ENCODE measurements at regions not wholly inside any gene's neighbourhood (a gene's known extent, or its start where the extent isn't known, plus 50 kb on each side); places are given as distances from the start of the nearest gene placed in this dataset.
A peak's percentile ranks its signal among the peaks of the same experiment; 100 is the strongest.
"Not testable (repeated sequence)": the region's sequence is repeated elsewhere in the genome, so short reads cannot be mapped to it uniquely, and the experiment has no call there.

DNA sequence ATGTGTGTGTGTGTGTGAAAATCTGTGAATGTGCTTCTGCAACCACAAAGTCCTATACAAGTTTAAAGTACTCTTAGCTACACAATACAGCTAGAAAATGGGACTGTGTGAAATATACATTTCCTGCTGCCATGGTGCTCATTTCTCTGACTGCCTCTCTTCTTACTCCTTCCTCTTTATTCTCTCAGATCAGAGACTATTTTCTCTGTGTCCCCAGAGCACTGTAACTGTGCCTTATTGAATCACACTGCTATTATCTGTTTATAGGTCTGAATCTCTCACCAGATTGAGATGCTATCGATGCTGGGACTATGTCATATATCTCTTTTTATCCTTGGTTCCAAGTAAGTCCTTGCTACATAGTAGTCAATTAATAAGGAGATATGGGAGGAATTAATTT is 217.9 kb upstream of the SLCO3A1 start:
- peaks cover 2% of the 10 kb centered on the region for H3K27me3 Mint-ChIP-seq (ENCODE audit: low read depth)
- no peak for ATAC-seq
- POLR2A ChIA-PET, result no interaction called here

DNA sequence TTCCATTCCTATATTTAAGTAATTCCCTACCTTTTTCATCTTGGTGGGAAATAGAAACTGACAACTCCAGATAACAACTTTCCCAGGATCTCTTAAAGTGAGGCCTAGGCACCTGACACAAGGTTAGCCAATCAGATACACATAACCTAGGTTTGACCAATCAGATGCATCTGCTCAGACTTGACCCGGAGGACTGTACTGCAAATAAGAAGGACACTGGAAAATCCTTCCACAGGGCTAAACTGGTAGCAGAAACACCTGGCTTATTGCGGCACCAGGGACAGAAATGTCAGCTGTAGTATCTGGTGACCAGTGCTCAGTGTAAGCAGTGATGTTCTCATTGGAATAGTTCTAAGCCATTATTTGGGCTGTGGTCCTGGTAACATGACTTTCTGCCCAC is 204.5 kb upstream of the SLCO3A1 start:
- Mint-ChIP-seq H3K27me3 (ENCODE audit: low read depth) (peaks cover 15% of the 10 kb centered on the region), H3K27ac (no peak overlapping the region), H3K36me3 (ENCODE audit: low read depth) (no peaks in the 10 kb centered on the region), H3K4me3 (no peak overlapping the region), H3K4me1 (ENCODE audit: low read depth) (no peaks in the 10 kb centered on the region), H3K9me3 (ENCODE audit: insufficient read depth) (no peaks in the 10 kb centered on the region)
- POLR2A ChIA-PET, result no interaction called here
- DNase-seq (no peak), ATAC-seq (no peak)
- CTCF ChIA-PET, result no interaction called here

More for the DNA sequence above, 217.9 kb upstream of the SLCO3A1 start:
- H3K4me3 Mint-ChIP-seq, result no peak overlapping the region
- CTCF ChIA-PET, result no interaction called here
- no peak overlapping the region for H3K27ac Mint-ChIP-seq
- DNase-seq, result no peak
- H3K9me3 Mint-ChIP-seq (ENCODE audit: insufficient read depth), result no peaks in the 10 kb centered on the region
- H3K4me1 Mint-ChIP-seq (ENCODE audit: low read depth), result no peaks in the 10 kb centered on the region
- no peaks in the 10 kb centered on the region for H3K36me3 Mint-ChIP-seq (ENCODE audit: low read depth)

DNA sequence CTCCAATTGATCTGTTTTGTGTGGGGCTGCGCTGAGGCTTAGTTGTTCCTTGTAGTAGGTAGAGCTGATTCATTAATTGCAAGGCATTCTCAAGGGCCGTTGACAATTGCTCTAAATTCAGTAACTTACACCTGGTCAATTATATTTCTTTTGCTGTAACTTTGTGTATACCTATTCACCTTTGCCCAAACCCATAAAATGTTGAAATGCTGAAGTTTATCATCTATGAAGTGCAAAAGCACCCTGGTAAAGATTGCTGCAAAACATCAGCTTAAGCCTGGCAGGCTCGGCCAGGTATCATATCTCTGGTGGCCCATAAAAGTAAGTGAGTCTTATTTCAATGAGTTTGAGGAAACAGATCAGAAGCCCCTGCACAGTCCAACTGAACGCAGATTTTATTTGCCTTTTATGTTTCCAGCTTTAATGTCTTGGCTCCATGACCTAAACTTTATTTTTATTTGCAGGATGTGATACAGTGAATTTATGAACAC is 203.6 kb upstream of the SLCO3A1 start:
- Mint-ChIP-seq H3K27ac (no peak overlapping the region), H3K36me3 (ENCODE audit: low read depth) (no peaks in the 10 kb centered on the region), H3K4me1 (ENCODE audit: low read depth) (no peaks in the 10 kb centered on the region), H3K27me3 (ENCODE audit: low read depth) (peaks cover 14% of the 10 kb centered on the region), H3K9me3 (ENCODE audit: insufficient read depth) (no peaks in the 10 kb centered on the region), H3K4me3 (no peak overlapping the region)
- POLR2A ChIA-PET, result no interaction called here
- ATAC-seq, result no peak
- CTCF ChIA-PET, result interaction anchor here (1.3 kb wide), 1 partner anchor 57 kb away, joined by 3 read pairs; no protein-coding TSS in a partner anchor
- no peak for DNase-seq

DNA sequence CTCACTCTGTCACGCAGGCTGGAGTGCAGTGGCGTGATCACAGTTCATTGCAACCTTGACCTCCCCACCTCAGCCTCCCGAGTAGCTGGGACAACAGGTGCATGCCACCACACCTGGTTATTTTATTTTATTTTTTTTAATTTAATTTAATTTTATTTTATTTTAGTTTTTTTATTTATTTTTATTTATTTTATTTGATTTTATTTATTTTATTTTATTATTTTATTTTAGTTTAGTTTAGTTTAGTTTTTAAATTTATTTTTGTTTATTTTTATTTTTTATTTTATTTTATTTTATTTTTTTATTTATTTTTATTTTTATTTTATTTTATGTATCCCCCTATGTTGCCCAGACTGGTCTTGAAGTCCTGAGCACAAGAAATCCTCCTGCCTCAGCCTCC is 202.3 kb upstream of the SLCO3A1 start:
- ATAC-seq, result no peak

DNA sequence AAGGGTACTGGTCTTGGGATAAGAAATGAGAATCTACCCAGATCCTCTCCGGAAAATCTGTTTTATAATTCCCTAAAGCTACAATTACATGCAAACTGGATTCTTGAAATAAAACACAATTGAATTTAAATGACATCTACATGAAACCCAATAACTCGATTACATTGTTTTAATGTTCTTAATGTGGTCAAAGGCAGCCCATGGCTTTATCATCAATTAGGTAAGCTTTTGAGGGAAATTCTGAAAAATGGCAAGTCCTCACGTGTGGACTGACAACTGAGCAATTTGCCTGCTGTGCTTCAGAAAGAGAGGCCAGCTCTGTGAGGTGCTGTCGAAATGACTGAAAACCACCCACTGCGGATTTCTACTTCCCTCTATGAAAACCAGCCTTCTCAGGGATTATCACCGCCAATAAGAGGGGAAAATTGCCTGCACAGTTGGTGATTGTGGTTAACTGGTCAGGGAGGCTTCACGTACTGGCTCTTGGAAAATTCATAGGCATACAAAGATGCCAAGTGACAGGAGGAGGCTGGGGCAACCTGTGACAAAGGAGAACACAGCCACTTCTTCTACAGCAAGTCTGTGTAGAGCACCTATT is 200.8 kb upstream of the SLCO3A1 start:
- CTCF ChIA-PET, result interaction anchor here (0.9 kb wide), 1 partner anchor 53 kb away, joined by 3 read pairs; no protein-coding TSS in a partner anchor
- Mint-ChIP-seq H3K4me3 (no peak overlapping the region), H3K9me3 (ENCODE audit: insufficient read depth) (no peaks in the 10 kb centered on the region), H3K27me3 (ENCODE audit: low read depth) (peaks cover 24% of the 10 kb centered on the region), H3K27ac (no peak overlapping the region), H3K36me3 (ENCODE audit: low read depth) (no peaks in the 10 kb centered on the region), H3K4me1 (ENCODE audit: low read depth) (peaks cover 14% of the 10 kb centered on the region)
- ATAC-seq (no peak), DNase-seq (no peak)
- POLR2A ChIA-PET, result no interaction called here

More for the DNA sequence above, 202.3 kb upstream of the SLCO3A1 start:
- POLR2A ChIA-PET, result no interaction called here
- H3K9me3 Mint-ChIP-seq (ENCODE audit: insufficient read depth), result no peaks in the 10 kb centered on the region
- H3K27ac Mint-ChIP-seq, result no peak overlapping the region
- no peaks in the 10 kb centered on the region for H3K36me3 Mint-ChIP-seq (ENCODE audit: low read depth)
- peaks cover 17% of the 10 kb centered on the region for H3K27me3 Mint-ChIP-seq (ENCODE audit: low read depth)
- CTCF ChIA-PET, result interaction anchor here (1.3 kb wide), 1 partner anchor 55 kb away, joined by 3 read pairs; no protein-coding TSS in a partner anchor
- DNase-seq, result no peak
- H3K4me1 Mint-ChIP-seq (ENCODE audit: low read depth), result peaks cover 10% of the 10 kb centered on the region
- H3K4me3 Mint-ChIP-seq, result no peak overlapping the region

DNA sequence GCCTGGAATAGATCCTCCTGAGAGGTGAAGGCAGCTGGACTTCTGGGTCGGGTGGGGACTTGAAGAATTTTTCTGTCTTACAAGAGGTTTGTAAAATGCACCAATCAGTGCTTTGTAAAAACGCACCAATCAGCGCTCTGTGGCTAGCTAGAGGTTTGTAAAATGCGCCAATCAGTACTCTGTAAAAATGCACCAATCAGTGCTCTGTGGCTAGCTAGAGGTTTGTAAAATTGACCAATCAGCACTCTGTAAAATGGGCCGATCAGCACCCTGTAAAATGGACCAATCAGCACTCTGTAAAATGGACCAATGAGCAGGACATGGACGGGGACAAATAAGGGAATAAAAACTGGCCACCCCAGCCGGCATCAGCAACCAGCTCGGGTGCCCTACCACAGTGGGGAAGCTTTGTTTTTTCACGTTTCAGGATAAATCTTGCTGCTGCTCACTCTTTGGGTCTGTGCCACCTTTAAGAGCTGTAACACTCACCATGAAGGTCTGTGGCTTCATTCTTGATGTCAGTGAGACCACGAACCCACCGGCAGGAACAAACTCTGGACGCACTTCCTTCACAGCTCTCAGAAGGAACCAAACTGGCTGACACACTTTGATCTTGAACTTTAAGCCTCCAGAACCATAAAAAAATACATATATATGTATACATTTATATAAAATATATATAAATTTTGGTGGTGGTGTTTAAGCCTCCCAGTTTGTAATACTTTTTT is 197.8 kb upstream of the SLCO3A1 start:
- DNase-seq, result peak; percentile 62
- H3K36me3 Mint-ChIP-seq (ENCODE audit: low read depth); H3K9me3 Mint-ChIP-seq (ENCODE audit: insufficient read depth); H3K27ac Mint-ChIP-seq; POLR2A ChIA-PET; H3K4me3 Mint-ChIP-seq: not testable (repeated sequence)
- Mint-ChIP-seq H3K27me3 (ENCODE audit: low read depth) (peaks cover 38% of the 10 kb centered on the region), H3K4me1 (ENCODE audit: low read depth) (peaks cover 30% of the 10 kb centered on the region)
- CTCF ChIA-PET, result interaction anchor here (2.2 kb wide), 1 partner anchor 51 kb away, joined by 11 read pairs; no protein-coding TSS in a partner anchor
- peak; percentile 52 for ATAC-seq

DNA sequence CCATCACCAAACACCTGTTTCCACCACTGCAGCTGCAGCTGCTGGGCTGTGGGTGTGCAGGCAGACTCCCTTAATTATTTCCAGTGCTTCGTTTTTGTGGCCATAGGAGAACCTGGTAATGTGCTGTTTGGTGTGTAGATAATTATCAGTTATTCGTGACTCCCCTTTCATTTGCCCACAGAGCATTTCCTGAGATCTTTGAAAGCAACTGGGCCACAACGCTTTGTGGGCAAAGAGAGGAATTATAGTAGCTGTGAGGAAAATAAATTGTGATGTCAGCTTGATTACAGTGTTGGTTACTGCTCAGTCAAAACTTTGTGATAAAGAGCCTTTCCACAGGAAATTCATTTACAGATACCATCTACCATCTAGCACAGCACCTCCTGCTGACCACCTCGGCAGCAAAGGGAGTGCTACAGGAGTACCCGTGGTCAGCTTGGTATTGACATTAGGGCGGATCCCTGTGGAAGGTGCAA is 193.3 kb upstream of the SLCO3A1 start:
- H3K4me1 Mint-ChIP-seq (ENCODE audit: low read depth), result peaks cover 31% of the 10 kb centered on the region
- DNase-seq, result peak; percentile 32
- ATAC-seq, result peak; percentile 70
- ChIA-PET POLR2A (no interaction called here), CTCF (interaction anchor here (1.0 to 1.2 kb wide), 2 partner anchors 45 to 389 kb away, joined by 3 to 4 read pairs; no protein-coding TSS in a partner anchor)
- no peaks in the 10 kb centered on the region for H3K36me3 Mint-ChIP-seq (ENCODE audit: low read depth)
- no peak overlapping the region for H3K4me3 Mint-ChIP-seq
- peak overlapping the region; percentile 16 for H3K27ac Mint-ChIP-seq
- peaks cover 36% of the 10 kb centered on the region for H3K27me3 Mint-ChIP-seq (ENCODE audit: low read depth)
- no peaks in the 10 kb centered on the region for H3K9me3 Mint-ChIP-seq (ENCODE audit: insufficient read depth)

DNA sequence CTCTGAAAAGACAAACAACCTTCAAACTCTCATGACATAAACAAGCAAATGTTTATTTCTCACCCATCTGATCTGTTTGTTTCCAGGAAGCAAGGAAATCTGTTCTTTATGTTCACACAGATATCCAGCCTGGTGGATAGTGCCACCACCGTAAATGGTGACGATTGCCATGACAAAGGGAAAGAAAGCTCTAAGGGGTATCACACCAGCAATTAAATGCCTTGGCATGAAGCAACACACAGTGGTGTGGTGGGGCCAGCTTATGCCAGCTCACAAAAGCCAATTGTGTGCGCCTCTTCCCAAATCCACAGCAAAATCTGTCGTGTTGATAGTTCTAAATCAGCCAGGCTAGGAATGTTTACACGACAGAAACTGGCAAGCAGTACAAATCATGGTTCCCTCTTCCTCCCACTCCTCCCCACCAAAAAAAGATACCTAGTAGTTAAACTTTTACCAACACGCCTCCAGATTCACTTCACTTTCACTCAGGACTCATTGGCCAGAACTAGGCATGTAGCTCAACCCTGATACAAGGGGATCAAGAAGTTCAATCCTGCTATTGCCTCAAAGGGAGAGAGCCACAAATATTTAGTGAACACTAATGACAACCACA is 189.2 kb upstream of the SLCO3A1 start:
- no peak for ATAC-seq
- Mint-ChIP-seq H3K4me1 (ENCODE audit: low read depth) (peaks cover 17% of the 10 kb centered on the region), H3K27ac (no peak overlapping the region), H3K27me3 (ENCODE audit: low read depth) (peaks cover 15% of the 10 kb centered on the region), H3K4me3 (no peak overlapping the region), H3K9me3 (ENCODE audit: insufficient read depth) (no peaks in the 10 kb centered on the region), H3K36me3 (ENCODE audit: low read depth) (no peaks in the 10 kb centered on the region)
- ChIA-PET POLR2A (no interaction called here), CTCF (interaction anchor here (1.4 kb wide), 1 partner anchor 42 kb away, joined by 3 read pairs; no protein-coding TSS in a partner anchor)
- no peak for DNase-seq

DNA sequence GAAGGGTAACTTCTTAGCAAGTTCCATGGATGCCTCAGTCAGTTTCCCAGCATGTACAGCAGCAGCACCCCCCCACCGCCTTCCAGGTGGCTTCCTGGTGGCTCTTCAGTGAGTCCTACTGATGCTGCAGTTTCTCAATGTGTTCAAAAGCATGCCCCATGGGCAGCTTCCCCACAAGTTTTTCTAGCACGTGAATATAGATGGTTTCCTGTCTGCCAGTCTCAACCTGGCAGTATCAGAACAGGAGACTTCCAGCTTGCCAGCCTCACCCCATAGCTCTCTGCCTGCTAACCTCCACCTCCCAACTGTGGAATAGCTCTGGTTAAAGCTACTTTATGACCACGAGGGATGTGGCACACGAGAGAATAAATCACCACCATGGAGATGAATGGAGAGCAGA is 188.3 kb upstream of the SLCO3A1 start:
- peaks cover 9% of the 10 kb centered on the region for H3K4me1 Mint-ChIP-seq (ENCODE audit: low read depth)
- DNase-seq, result no peak

DNA sequence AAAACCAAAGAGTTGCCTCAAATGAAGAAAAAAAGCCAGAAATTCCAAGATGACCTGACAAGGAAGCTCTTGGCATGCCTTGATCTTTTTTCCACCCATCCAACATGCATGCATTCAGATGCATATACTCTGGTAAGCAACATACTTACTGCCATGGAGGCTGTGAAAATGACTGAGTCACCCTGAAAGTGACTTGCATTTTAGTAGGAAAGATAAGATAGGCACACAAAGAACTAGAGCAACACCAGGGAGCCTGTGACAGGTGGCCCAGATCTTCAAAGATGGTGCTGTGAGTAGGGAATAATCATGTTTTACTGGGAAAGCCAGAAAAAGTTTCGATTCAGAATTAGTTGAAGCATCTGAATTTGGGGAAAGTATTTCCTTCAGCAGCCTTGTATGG is 185.1 kb upstream of the SLCO3A1 start:
- Mint-ChIP-seq H3K4me1 (ENCODE audit: low read depth) (no peaks in the 10 kb centered on the region), H3K4me3 (no peak overlapping the region), H3K27me3 (ENCODE audit: low read depth) (peaks cover 11% of the 10 kb centered on the region), H3K9me3 (ENCODE audit: insufficient read depth) (no peaks in the 10 kb centered on the region), H3K36me3 (ENCODE audit: low read depth) (no peaks in the 10 kb centered on the region), H3K27ac (no peak overlapping the region)
- ChIA-PET CTCF (no interaction called here), POLR2A (no interaction called here)
- DNase-seq (no peak), ATAC-seq (no peak)

More for the DNA sequence above, 188.3 kb upstream of the SLCO3A1 start:
- Mint-ChIP-seq H3K27me3 (ENCODE audit: low read depth) (peaks cover 11% of the 10 kb centered on the region), H3K27ac (no peak overlapping the region), H3K9me3 (ENCODE audit: insufficient read depth) (no peaks in the 10 kb centered on the region), H3K36me3 (ENCODE audit: low read depth) (no peaks in the 10 kb centered on the region), H3K4me3 (no peak overlapping the region)
- ATAC-seq, result no peak
- POLR2A ChIA-PET, result no interaction called here
- CTCF ChIA-PET, result interaction anchor here (1.4 kb wide), 1 partner anchor 41 kb away, joined by 3 read pairs; no protein-coding TSS in a partner anchor

DNA sequence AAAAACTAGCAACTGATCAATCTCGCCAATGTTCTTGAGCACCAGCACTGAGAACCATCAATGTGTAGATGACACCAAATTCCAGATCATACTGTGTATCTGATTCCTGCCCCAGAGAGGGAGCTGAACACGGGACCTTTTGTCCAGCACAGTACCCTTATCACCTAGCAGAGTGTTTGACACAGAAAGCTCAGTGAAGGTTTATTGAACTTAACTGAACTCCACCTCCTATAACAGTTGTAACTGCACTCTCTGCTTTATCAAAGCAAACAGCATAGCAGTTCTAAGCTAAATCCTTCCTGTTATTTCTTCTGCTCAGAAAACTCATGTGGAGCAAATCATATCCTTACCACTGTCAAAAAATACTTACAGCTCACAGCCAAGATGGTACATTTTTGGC is 183.4 kb upstream of the SLCO3A1 start:
- Mint-ChIP-seq H3K9me3 (ENCODE audit: insufficient read depth) (peaks cover 14% of the 10 kb centered on the region), H3K4me3 (no peak overlapping the region), H3K27me3 (ENCODE audit: low read depth) (peaks cover 18% of the 10 kb centered on the region), H3K27ac (no peak overlapping the region), H3K4me1 (ENCODE audit: low read depth) (no peaks in the 10 kb centered on the region), H3K36me3 (ENCODE audit: low read depth) (peaks cover 3% of the 10 kb centered on the region)
- ChIA-PET POLR2A (no interaction called here), CTCF (interaction anchor here (1.0 kb wide), 1 partner anchor 36 kb away, joined by 5 read pairs; no protein-coding TSS in a partner anchor)
- DNase-seq (no peak), ATAC-seq (no peak)

DNA sequence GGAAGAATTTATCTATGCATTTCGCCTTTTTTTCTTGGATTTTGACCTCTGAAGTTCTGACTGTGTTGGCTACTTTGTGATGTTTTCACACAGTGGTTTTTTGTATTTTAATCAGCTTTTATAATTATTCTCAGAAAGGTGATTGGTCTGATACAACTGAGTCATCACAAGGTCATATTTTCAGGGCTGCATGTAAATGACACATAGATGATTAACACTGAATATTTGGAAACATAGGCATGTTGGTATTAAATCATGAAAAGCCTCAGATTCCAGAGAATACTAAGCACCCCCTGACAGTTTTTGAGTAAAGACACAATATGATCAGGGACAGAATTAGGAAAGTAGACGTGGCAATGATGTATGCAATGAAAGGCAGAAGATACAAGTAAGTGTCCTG is 175.5 kb upstream of the SLCO3A1 start:
- POLR2A ChIA-PET, result no interaction called here
- Mint-ChIP-seq H3K4me3 (no peak overlapping the region), H3K4me1 (ENCODE audit: low read depth) (no peaks in the 10 kb centered on the region), H3K9me3 (ENCODE audit: insufficient read depth) (peaks cover 14% of the 10 kb centered on the region), H3K27me3 (ENCODE audit: low read depth) (peaks cover 31% of the 10 kb centered on the region), H3K27ac (no peak overlapping the region), H3K36me3 (ENCODE audit: low read depth) (peaks cover 3% of the 10 kb centered on the region)
- ATAC-seq, result no peak
- CTCF ChIA-PET, result interaction anchor here (0.7 kb wide), 1 partner anchor 222 kb away, joined by 3 read pairs; no protein-coding TSS in a partner anchor
- no peak for DNase-seq

All from activated CD8-positive, alpha-beta T cell treated with anti-CD3 and anti-CD28 coated beads, Interleukin-2, amount 10 ng/mL, durations not matched to agents 7 days and 5 days (primary cell).